Daoy (cell line): ENCODE measurements at regions not wholly inside any gene's neighbourhood (a gene's known extent, or its start where the extent isn't known, plus 50 kb on each side); places are given as distances from the start of the nearest gene placed in this dataset.

Source experiments
- DNase-seq: peaks from one replicate; pipeline ENCODE4 v3.0.0-alpha.2; 2015; ENCODE audit warnings: low read depth

DNA sequence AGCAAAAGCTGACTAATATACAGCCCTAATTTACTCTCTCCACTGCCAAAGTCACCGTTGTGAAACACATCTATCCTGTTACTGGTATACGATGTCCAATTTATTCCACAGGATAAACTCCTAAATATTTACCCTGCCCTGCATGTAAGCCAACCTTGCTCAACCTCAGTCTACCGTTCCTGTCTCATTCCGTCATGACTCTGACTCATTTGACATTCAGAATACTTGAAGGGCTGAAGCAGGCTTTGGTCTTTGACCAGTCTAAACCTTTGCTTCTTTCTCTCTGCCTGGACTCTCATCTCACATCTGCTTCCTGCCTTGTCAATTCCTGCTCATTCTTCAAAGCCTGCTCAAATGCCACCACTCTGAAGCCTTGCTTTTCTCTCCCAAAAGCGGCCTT lies 157.5 kb downstream of the SCP2D1 start:
- DNase-seq, result no peak

- no peak for DNase-seq
Observed at GRCh38 chr20:18971574-18971973, 158.0 kb downstream of the SCP2D1 start.

GRCh38 chr20:18972251-18972876 lies 158.8 kb downstream of the SCP2D1 start:
- no peak for DNase-seq

DNA sequence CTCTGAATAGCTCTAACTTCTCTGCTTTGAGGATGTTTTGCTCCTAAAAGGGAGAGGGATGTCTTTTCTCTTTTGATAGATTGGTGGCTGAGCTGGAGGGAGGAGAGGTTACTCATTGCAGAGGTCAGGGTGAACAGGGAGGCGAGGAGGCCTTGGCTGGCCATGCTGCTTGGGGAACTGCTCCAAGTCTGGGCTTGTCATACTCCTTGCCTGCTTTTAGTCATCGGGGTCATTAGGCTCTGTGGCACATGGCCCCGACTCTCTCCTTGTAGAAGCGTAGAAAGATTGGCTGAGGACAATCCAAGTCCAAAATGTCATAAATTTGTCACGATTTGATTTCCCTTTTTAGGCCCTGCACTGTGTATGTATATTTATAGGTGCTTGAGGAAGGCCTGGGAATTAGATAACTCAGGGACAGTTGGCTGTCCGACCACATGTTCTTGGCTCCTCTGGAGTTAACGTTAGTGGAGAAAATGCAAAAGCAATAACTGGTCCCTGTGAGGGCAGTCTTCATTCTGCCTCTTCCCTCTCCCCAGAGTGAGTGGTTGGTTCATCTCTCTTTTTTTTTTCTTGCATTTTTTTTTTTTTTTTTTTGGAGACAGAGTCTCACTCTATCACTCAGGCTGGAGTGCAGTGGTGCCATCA lies 160.1 kb downstream of the SCP2D1 start:
- no peak for DNase-seq

DNA sequence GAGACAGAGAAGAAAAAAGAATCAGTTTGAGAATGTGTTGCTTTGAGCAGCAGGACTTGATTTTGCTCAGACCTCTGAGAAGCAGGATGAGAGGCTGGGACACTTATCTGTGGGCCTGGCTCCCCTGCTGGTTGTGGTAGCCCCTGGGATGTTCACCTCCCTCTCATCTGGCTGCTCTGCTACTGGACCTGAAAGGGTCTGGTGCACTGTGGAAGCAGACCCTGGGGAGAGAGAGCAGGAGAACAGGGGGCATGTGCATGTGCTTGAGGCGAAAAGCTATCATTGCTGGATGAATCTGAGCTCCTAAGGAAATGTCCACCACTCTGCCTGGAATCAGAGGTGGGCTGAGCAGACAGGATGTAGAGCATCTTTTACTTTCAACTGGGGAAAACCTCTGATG lies 161.1 kb downstream of the SCP2D1 start:
- DNase-seq, result no peak

- DNase-seq, result no peak
Observed at GRCh38 chr20:18977441-18977840, 163.9 kb downstream of the SCP2D1 start.

- DNase-seq, result no peak
Observed at GRCh38 chr20:18978311-18978710, 164.7 kb downstream of the SCP2D1 start.

DNA sequence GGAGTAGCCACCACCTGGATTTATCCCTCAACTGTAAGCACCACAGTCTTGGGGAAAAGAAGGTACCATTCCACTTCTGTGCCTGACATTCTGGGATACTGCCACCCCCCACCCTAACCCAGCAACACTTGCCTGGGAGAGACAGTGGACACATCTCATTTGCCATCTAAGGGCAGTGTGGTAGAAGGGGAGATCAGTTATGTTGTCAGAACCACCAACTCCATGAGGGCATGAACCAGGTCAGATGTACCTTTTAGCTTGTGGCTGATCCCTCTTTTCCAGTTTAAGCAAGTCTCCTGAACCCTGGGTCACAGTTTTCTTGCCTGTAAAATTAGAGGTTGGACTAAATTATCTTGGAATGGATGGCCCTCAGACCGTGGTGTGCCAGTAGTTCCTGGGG lies 165.5 kb downstream of the SCP2D1 start:
- DNase-seq, result no peak

- DNase-seq, result no peak
Observed at GRCh38 chr20:18981962-18982539, 168.5 kb downstream of the SCP2D1 start.

GRCh38 chr20:18983796-18984195 lies 170.2 kb downstream of the SCP2D1 start:
- no peak for DNase-seq

- peak; percentile 25 for DNase-seq
Observed at GRCh38 chr20:18984238-18985200, 170.9 kb downstream of the SCP2D1 start.

DNA sequence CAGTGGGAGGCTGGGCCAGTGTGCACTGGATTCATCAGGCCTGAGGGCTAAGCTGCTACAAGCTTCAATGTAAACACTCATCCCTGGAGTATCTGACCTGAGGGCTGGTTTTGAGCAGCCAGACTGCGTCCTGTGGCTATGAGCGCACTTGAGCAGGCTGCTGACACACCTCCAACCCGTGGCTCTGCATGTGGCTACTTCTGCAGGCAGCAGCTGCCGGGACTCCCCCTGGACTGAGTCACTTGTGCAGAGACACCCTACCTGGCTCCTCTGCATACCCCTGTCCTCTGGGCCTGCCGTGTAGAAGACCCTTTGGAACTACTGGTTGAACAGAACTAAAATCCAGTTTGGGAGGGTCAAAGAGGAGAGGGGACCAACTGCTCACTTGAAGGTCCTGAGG lies 172.0 kb downstream of the SCP2D1 start:
- DNase-seq, result peak; percentile 27

DNA sequence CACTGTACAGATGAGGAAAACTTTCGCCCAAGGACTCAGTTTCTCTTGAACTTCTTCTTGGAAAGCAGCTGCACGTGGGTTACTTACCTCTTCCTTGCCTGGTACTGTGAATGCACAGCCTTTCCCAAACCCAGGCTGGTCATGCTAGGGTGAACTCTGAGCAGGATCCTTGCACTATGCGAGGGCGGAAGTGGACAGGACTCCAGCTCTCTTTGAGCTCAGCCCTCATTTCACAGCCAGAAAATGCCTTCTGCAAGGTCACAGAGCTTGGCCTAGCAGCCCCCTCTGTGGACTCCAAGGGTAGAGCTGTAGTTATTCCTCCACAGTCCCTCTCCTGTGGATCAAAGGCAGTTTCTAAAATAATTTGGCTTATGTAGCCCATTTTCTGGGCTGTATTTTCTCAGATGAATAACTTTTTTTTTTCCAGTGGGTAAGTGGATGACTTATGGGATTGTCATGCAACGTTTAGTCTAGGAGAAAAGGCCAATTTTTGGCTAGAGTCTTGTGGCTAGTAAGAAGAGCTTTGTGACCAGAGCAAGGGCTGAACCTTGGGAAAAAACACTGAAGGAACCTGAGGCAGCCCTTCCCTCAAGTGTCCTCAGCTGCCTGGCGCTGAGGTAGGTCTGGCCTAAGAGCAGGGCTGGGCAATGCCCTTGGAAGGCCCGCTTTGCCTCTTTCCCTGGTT lies 172.7 kb downstream of the SCP2D1 start:
- peak; percentile 5 for DNase-seq

DNA sequence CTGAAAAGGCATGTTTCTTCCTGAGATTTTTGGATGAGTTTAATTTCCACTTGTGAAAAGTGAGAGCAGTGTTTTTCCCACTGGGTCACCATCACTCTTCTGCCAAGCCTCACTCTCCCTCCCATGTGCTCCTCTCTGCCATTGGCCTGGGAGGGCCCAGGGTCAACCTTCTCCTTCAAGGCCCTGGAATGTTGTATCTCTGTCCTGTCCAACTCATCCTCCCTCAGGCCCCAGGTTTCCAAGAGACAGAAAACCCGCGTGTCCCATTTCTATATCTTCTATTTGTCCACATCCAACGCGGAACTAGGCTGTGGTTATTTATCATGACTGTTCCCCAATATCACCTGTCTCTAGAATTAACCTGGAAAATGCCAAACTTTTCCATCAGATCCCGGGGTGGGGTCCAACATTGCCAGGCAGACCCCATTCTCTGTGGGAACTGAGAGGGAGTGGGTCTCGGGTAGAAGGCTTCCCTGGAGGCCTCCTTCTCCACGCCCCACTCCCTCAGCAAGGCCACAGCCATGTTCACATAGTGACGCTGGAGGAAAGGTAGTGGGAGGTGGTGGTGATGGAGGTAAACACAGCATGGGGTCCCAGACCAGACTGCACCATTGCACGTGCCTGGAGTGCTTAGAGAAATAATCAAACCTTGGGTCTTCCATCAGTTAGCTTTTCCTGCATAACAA lies 173.5 kb downstream of the SCP2D1 start:
- no peak for DNase-seq

DNA sequence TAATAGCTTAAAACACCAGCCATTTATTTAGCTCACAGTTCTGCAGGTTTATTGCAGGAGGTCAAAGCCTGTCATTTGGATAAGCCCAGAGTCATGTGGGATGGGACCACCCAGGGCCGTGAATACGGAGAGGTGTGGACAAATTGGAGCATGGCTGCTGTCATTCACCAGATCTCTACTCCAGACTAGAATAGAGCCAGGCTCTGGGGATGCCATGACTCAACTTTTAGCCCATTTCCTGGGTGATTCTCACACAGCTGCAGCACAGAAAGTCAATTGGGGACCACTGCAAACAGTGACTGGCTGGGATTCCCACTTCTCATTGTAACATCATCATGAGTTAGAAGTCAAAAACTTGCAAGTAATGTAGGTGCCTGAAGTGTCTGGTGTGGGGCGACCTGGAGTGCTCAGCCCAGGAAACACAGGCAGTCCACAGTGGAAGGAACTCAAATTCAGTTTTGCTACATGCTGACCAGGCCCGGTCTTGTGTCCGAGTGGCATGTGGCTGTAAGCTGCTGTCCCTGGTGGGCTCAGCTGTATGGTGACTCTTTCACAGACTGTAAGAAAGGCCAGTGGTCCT lies 174.3 kb downstream of the SCP2D1 start:
- no peak for DNase-seq

DNA sequence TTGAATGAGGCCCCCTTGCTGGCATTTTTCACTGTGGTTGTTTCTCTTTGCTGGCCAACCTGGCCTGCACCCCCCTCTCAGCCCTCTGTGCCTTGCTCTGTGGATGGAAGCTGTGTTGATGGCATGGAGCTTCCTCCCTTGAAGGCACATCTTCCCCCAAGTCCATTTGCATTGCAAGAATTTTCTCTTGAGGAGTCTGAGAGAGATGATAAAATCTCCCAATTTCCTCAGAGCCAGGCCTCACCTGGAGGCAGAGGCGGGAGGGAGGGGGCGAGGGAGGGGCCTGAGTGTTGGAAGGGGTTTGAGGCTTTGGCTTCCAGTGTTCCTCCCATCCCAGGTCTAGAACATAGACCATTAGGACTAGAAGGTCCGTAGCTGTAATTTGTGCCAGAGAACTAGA lies 175.1 kb downstream of the SCP2D1 start:
- no peak for DNase-seq

DNA sequence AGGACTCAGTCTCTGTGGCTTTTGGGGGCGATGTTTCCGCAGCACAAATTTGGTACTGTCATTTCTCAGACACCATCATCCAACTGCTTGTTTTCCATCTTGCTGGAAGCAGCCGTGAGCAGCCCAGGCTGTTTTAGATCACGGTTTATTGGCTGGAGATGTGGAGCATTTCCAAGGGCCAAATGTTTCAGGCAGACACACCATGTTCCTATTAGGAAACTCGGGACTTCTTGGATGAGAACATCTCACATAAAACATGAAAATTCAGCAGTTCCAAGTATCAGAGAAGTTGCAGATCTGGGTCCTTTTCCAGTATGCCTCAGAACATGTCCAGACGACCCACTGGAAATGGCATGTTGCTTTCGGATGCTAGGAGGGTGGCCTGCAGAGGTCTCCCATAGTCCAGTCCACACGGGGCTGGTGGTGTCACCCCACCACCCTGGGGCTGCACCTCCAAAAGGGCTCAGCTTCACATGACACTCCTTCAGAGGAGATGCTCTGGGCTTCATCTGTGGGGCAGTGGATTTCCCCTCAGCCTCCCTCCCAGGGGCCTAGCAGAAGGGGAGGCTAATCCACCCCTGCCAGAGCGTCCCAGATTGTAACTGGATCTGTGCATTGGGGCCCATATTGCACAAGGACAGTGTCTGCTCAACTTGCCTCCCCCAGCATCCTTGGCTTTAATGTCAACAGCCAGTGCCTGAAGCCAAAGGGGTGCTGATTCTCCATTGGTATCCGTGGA lies 176.3 kb downstream of the SCP2D1 start:
- no peak for DNase-seq

- DNase-seq, result no peak
Observed at GRCh38 chr20:18991012-18991411, 177.4 kb downstream of the SCP2D1 start.

DNA sequence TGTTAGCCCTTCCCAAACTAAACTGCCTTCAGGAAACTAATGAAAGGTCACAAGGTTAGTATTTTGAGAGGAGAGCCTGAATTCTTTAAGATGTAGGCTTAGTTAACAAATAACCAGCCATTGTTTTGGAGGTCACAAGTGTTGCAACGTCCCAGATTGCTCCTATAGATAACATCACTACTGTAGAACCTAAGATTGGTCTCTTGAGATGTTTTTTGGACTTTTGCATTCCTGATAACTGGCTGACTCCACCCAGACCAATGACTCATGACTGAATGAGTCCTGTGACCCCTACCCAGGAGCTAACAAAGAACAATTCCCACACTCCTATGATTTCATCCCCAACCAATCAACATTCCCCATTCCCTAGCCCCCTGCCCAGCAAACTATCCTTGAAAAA lies 178.8 kb downstream of the SCP2D1 start:
- no peak for DNase-seq

GRCh38 chr20:18995455-18995854 lies 181.9 kb downstream of the SCP2D1 start:
- DNase-seq, result no peak
